ENCODE measurements at regions not wholly inside any gene's neighbourhood (a gene's known extent, or its start where the extent isn't known, plus 50 kb on each side); places are given as distances from the start of the nearest gene placed in this dataset.

DNA sequence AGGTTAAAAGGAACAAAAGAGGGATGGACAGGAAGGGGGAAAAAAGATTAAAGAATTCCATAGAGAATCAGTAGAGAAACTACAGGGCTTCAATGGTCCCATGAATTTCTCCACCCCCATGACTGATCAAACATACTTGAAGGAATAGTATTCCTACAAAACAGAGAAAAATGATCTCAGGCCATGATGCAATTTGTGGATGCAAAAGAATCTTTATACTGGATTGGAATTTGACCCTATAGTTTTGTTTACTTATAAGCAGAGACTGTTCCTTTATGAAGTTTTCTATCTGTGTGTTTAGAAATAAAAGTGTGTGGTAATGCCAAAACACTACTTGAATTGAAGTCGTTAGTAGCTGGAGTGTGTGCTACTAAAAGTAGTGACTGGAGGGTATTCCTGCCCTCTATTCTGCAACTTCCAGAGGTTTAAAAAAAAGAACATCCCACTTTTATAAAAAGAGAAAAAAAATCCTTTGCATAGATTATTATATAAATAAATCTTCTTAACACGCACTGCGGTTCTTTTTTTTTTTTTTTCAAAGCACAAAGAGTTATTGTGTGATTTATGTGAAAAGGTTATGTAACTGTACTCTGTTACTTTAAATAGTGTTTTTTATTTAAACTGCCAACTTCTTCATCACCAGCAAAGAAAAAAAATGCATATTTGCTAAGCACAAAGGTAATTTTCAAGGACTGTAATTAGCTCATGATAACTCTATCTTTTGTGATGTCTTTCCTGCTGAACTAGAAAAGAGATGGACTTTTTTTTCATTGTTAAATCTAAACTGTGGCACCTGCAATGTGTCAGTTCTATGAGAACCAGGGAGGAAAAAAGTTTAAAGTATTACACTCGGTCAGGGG lies 214.5 kb upstream of the CITED2 start:
- no peak for TF ChIP-seq EZH2 (IDR thresholded peaks at IDR 0.05; ENCODE audit: borderline replicate concordance, low read length)
- no peak for TF ChIP-seq CTCF (IDR thresholded peaks at IDR 0.05; ENCODE audit: low read length)
- Histone ChIP-seq H3F3A (ENCODE audit: insufficient read depth, low read length) (no peaks in the 10 kb centered on the region), H3K9me3 (ENCODE audit: low read length) (no peaks in the 10 kb centered on the region), H3K79me2 (ENCODE audit: insufficient read depth, low read length) (no peaks in the 10 kb centered on the region), H3K4me3 (ENCODE audit: low read depth, low read length, poor library complexity, severe bottlenecking) (no peak overlapping the region), H4K20me1 (ENCODE audit: insufficient read depth, low read length) (no peaks in the 10 kb centered on the region), H3K9me2 (ENCODE audit: low read depth, low read length) (no peaks in the 10 kb centered on the region), H3K4me1 (ENCODE audit: insufficient read depth, low read length, severe bottlenecking) (no peaks in the 10 kb centered on the region), H3K27ac (ENCODE audit: low read depth, low read length, poor library complexity, severe bottlenecking) (no peak overlapping the region), H3K36me3 (ENCODE audit: insufficient read depth, low read length) (no peaks in the 10 kb centered on the region), H3K4me2 (ENCODE audit: low read length) (no peak overlapping the region), H2AFZ (ENCODE audit: low read length) (no peak overlapping the region), H3K9ac (ENCODE audit: low read length) (no peak overlapping the region), H3K27me3 (ENCODE audit: insufficient read depth, low read length) (no peaks in the 10 kb centered on the region)

- Histone ChIP-seq H3K4me3 (ENCODE audit: low read depth, low read length, poor library complexity, severe bottlenecking) (no peak overlapping the region), H3K27me3 (ENCODE audit: insufficient read depth, low read length) (no peaks in the 10 kb centered on the region), H3F3A (ENCODE audit: insufficient read depth, low read length) (no peaks in the 10 kb centered on the region), H3K9ac (ENCODE audit: low read length) (no peak overlapping the region), H3K36me3 (ENCODE audit: insufficient read depth, low read length) (no peaks in the 10 kb centered on the region), H3K9me2 (ENCODE audit: low read depth, low read length) (no peaks in the 10 kb centered on the region), H3K27ac (ENCODE audit: low read depth, low read length, poor library complexity, severe bottlenecking) (no peak overlapping the region), H3K4me2 (ENCODE audit: low read length) (no peak overlapping the region), H4K20me1 (ENCODE audit: insufficient read depth, low read length) (no peaks in the 10 kb centered on the region), H3K4me1 (ENCODE audit: insufficient read depth, low read length, severe bottlenecking) (no peaks in the 10 kb centered on the region), H3K9me3 (ENCODE audit: low read length) (no peaks in the 10 kb centered on the region), H2AFZ (ENCODE audit: low read length) (no peak overlapping the region), H3K79me2 (ENCODE audit: insufficient read depth, low read length) (no peaks in the 10 kb centered on the region)
- no peak for TF ChIP-seq EZH2 (IDR thresholded peaks at IDR 0.05; ENCODE audit: borderline replicate concordance, low read length)
- no peak for TF ChIP-seq CTCF (IDR thresholded peaks at IDR 0.05; ENCODE audit: low read length)
Measured at GRCh38 chr6:139588076-139588639, 213.7 kb upstream of the CITED2 start.

GRCh38 chr6:139587469-139587868 lies 213.0 kb upstream of the CITED2 start:
- no peaks in the 10 kb centered on the region for H4K20me1 ChIP-seq (ENCODE audit: insufficient read depth, low read length)
- no peaks in the 10 kb centered on the region for H3K9me3 ChIP-seq (ENCODE audit: low read length)
- no peak overlapping the region for H3K27ac ChIP-seq (ENCODE audit: low read depth, low read length, poor library complexity, severe bottlenecking)
- H3K9me2 ChIP-seq (ENCODE audit: low read depth, low read length): no peaks in the 10 kb centered on the region
- H3F3A ChIP-seq (ENCODE audit: insufficient read depth, low read length): no peaks in the 10 kb centered on the region
- H3K4me1 ChIP-seq (ENCODE audit: insufficient read depth, low read length, severe bottlenecking): no peaks in the 10 kb centered on the region
- no peaks in the 10 kb centered on the region for H3K36me3 ChIP-seq (ENCODE audit: insufficient read depth, low read length)
- no peak overlapping the region for H2AFZ ChIP-seq (ENCODE audit: low read length)
- no peak overlapping the region for H3K9ac ChIP-seq (ENCODE audit: low read length)
- H3K27me3 ChIP-seq (ENCODE audit: insufficient read depth, low read length): no peaks in the 10 kb centered on the region
- no peak overlapping the region for H3K4me2 ChIP-seq (ENCODE audit: low read length)
- no peaks in the 10 kb centered on the region for H3K79me2 ChIP-seq (ENCODE audit: insufficient read depth, low read length)
- H3K4me3 ChIP-seq (ENCODE audit: low read depth, low read length, poor library complexity, severe bottlenecking): no peak overlapping the region
- TF ChIP-seq CTCF (IDR thresholded peaks at IDR 0.05; ENCODE audit: low read length): no peak
- no peak for TF ChIP-seq EZH2 (IDR thresholded peaks at IDR 0.05; ENCODE audit: borderline replicate concordance, low read length)
